Spleen (tissue), 11 donors: ENCODE measurements at regions not wholly inside any gene's neighbourhood (a gene's known extent, or its start where the extent isn't known, plus 50 kb on each side); places are given as distances from the start of the nearest gene placed in this dataset.

Experiments used
- DNase-seq: peaks from one replicate; pipeline ENCODE4 v3.0.0-alpha.2; 2020
- H3K27ac ChIP-seq, 8 donors: fragments of 200-600 bp; sonication (generic) in 7 of 8; 1 replicate in 4 of 8; 2 replicates in 4 of 8; pipeline versions ENCODE4 v1.5.0 to v1.8.0; 2016 to 2021; ENCODE audit warnings: inconsistent platforms in 4 of 8, mild to moderate bottlenecking in 4 of 8, moderate library complexity in 1 of 8
- H3K27me3 ChIP-seq, 7 donors: fragments of 200-600 bp; sonication (generic) in 6 of 7; replicated peaks in 1 of 7; 1 replicate in 4 of 7; 2 replicates in 3 of 7; pipeline versions ENCODE4 v1.5.0 to v1.8.0; 2016 to 2021; ENCODE audit warnings: inconsistent platforms in 3 of 7, mild to moderate bottlenecking in 1 of 7
- H3K36me3 ChIP-seq, 6 donors: fragments of 200-600 bp; sonication (generic) in 5 of 6; 1 replicate in 4 of 6; 2 replicates in 2 of 6; pipeline versions ENCODE4 v1.5.0 to v1.8.0; 2016 to 2021; ENCODE audit warnings: inconsistent platforms in 2 of 6
- H3K4me1 ChIP-seq, 6 donors: fragments of 200-600 bp; sonication (generic) in 5 of 6; 1 replicate in 3 of 6; 2 replicates in 3 of 6; pipeline versions ENCODE4 v1.5.0 to v1.8.0; 2016 to 2021; ENCODE audit warnings: inconsistent platforms in 3 of 6
- H3K4me3 ChIP-seq, 8 donors: fragments of 200-600 bp; sonication (generic) in 7 of 8; 1 replicate in 4 of 8; 2 replicates in 4 of 8; pipeline versions ENCODE4 v1.5.0 to v1.8.0; 2016 to 2021; ENCODE audit warnings: inconsistent platforms in 4 of 8, mild to moderate bottlenecking in 4 of 8, moderate library complexity in 2 of 8
- H3K9me3 ChIP-seq, 8 donors: fragments of 200-600 bp; sonication (generic) in 7 of 8; 1 replicate in 4 of 8; 2 replicates in 4 of 8; pipeline versions ENCODE4 v1.5.0 to v1.8.0; 2016 to 2021; ENCODE audit warnings: inconsistent platforms in 4 of 8
- CTCF ChIP-seq, 11 experiments: fragments of 200-600 bp in 7 of 11; fragments of 450-650 bp in 4 of 11; sonication (generic) in 4 of 11; IDR thresholded peaks in 8 of 11; conservative IDR thresholded peaks in 3 of 11; 1 replicate in 7 of 11; 2 replicates in 4 of 11; pipeline versions ENCODE4 v1.4.0 to v1.8.0; 2016 to 2021; ENCODE audit warnings: antibody characterized with exemption in 11 of 11, inconsistent platforms in 4 of 11, mild to moderate bottlenecking in 1 of 11
- POLR2A ChIP-seq, 3 donors: fragments of 450-650 bp; IDR thresholded peaks; one replicate each; pipeline ENCODE4 v1.5.1; 2017; ENCODE audit warnings: antibody characterized with exemption in 3 of 3, mild to moderate bottlenecking in 1 of 3
- POLR2AphosphoS5 ChIP-seq, 3 donors: sonication (generic); formaldehyde crosslinking; IDR thresholded peaks; one replicate each; pipeline ENCODE4 v1.5.1; 2017; ENCODE audit warnings: antibody characterized with exemption in 3 of 3
- WGBS, 5 donors: extraction: QIAGEN DNeasy Blood & Tissue Kit in 3 of 5; methylation state at CpG; one replicate each; pipeline versions ENCODE4 v1.1.5 to v1.1.7; 2013 to 2018; 5-methylcytosine and 5-hydroxymethylcytosine counted together
- intact Hi-C: fragments of 100-400 bp; cut with DNase I; formaldehyde crosslinking; loops from one replicate; pipeline ENCODE4 v1.15.0; 2023; ENCODE audit warnings: low total_unique reads
- donor health status: healthy with polysubstance abuse.
- donor health status: DM: no; HTN: no; CAD: no; lungs with moderate emphysema.
- donor health status: DM: no; HTN: no; CAD: no.
- donor health status: Bipolar disorder and iron deficiency.
- donor health status: healthy.
- donor health status: DM: no; HTN: no; CAD: no.
- donor health status: DM: yes; HTN: yes; CAD: no.

- H3K4me3 ChIP-seq, result no peak overlapping the region
- H3K27me3 ChIP-seq, result no peaks in the 10 kb centered on the region
- no peaks in the 10 kb centered on the region for H3K4me1 ChIP-seq
- 76 to 83% (median 80%) methylated on average over 2 of the region's 2 CpGs for WGBS, 5 donors
- H3K9me3 ChIP-seq, result no peaks in the 10 kb centered on the region
- peak overlapping the region in 1 of 8 donors; percentile 8 for H3K27ac ChIP-seq
- intact Hi-C loops, result no loop called here
- no peaks in the 10 kb centered on the region for H3K36me3 ChIP-seq
- no peak for DNase-seq
- TF ChIP-seq POLR2AphosphoS5 (IDR thresholded peaks at IDR 0.05) (no peak), CTCF (IDR thresholded peaks at IDR 0.05 in 8 of 11, conservative IDR thresholded peaks at IDR 0.05 in 3 of 11) (no peak), POLR2A (IDR thresholded peaks at IDR 0.05) (no peak)
Observed at GRCh38 chr4:30946288-30946687, 226.1 kb downstream of the PCDH7 start.

GRCh38 chr4:30948653-30949052 is 228.5 kb downstream of the PCDH7 start:
- intact Hi-C loops, result no loop called here
- 70 to 91% (median 81%) methylated on average over 3 of the region's 3 CpGs for WGBS, 5 donors

GRCh38 chr4:30950737-30951136 is 230.6 kb downstream of the PCDH7 start:
- Histone ChIP-seq H3K27ac (no peak overlapping the region), H3K4me1 (no peaks in the 10 kb centered on the region), H3K9me3 (no peaks in the 10 kb centered on the region), H3K36me3 (no peaks in the 10 kb centered on the region), H3K4me3 (no peak overlapping the region), H3K27me3 (no peaks in the 10 kb centered on the region)
- intact Hi-C loops, result no loop called here
- DNase-seq, result no peak
- 72 to 79% (median 77%) methylated on average over 3 of the region's 3 CpGs for WGBS, 5 donors
- no peak for TF ChIP-seq CTCF (IDR thresholded peaks at IDR 0.05 in 8 of 11, conservative IDR thresholded peaks at IDR 0.05 in 3 of 11)
- no peak for TF ChIP-seq POLR2AphosphoS5 (IDR thresholded peaks at IDR 0.05)
- TF ChIP-seq POLR2A (IDR thresholded peaks at IDR 0.05), result no peak

More at GRCh38 chr4:30948653-30949052, 228.5 kb downstream of the PCDH7 start:
- Histone ChIP-seq H3K36me3 (no peaks in the 10 kb centered on the region), H3K27ac (no peak overlapping the region), H3K27me3 (no peaks in the 10 kb centered on the region), H3K4me3 (no peak overlapping the region), H3K9me3 (no peaks in the 10 kb centered on the region), H3K4me1 (no peaks in the 10 kb centered on the region)
- TF ChIP-seq CTCF (IDR thresholded peaks at IDR 0.05 in 8 of 11, conservative IDR thresholded peaks at IDR 0.05 in 3 of 11), result no peak
- TF ChIP-seq POLR2AphosphoS5 (IDR thresholded peaks at IDR 0.05), result no peak
- TF ChIP-seq POLR2A (IDR thresholded peaks at IDR 0.05), result no peak
- DNase-seq, result no peak

GRCh38 chr4:30952526-30953219 is 232.5 kb downstream of the PCDH7 start:
- H3K27me3 ChIP-seq, result no peaks in the 10 kb centered on the region
- H3K4me1 ChIP-seq, result no peaks in the 10 kb centered on the region
- DNase-seq, result no peak
- H3K4me3 ChIP-seq, result no peak overlapping the region
- H3K36me3 ChIP-seq, result no peaks in the 10 kb centered on the region
- H3K27ac ChIP-seq, result no peak overlapping the region
- intact Hi-C loops, result no loop called here
- TF ChIP-seq POLR2AphosphoS5 (IDR thresholded peaks at IDR 0.05), result no peak
- TF ChIP-seq POLR2A (IDR thresholded peaks at IDR 0.05), result no peak
- no peak for TF ChIP-seq CTCF (IDR thresholded peaks at IDR 0.05 in 8 of 11, conservative IDR thresholded peaks at IDR 0.05 in 3 of 11)
- WGBS, 5 donors, result 70 to 85% (median 79%) methylated on average over 4 of the region's 4 CpGs
- H3K9me3 ChIP-seq, result no peaks in the 10 kb centered on the region
